GM19043 (cell line): ENCODE measurements at regions not wholly inside any gene's neighbourhood (a gene's known extent, or its start where the extent isn't known, plus 50 kb on each side); places are given as distances from the start of the nearest gene placed in this dataset.
"Not testable (repeated sequence)": the region's sequence is repeated elsewhere in the genome, so short reads cannot be mapped to it uniquely, and the experiment has no call there.

Experiments used
- ATAC-seq: cut with Tn5 transposase; IDR thresholded peaks from one replicate; pipeline ENCODE4 v1.9.1; 2021; ENCODE audit warnings: low read depth; ENCODE audit not compliant: unreplicated experiment

DNA sequence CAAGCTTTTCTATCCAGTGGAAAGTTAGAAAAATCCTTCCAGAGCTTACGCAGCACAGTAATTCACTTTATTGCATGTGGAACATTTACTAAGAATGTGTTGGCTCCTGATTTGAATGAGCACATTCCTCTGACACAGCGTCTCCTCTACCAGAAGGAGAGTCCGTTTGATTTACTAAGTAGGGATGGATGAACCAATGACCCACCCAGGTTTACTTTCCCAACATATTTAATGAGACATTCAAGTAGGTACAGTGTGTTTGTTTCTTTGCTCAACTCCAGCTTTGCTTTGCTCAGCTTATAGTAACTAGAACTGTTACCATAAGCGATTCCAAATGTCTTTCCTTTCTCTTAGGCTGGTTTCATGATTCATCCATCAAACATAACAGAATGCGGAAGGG, 161.7 kb downstream of the SMARCA1 start:
- ATAC-seq: no peak

DNA sequence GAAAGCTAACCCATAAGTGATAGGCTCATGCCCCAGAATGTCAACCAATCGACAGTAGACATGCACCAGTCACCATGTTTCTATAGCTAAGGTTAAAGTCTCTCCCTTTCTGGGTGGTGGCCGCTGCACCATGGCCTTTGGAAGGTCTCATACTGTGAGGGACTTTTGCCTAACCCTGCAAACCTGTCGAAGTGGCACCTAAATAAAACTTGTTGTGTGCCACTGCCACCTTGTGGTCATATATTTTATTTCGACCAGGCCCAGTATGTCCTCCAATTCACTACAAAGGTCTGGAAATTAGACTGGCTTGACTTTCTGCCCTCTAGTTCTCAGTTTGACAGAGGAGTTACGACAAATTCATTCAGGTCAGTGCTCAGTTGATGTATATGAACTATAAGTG, 163.1 kb downstream of the SMARCA1 start:
- peak; percentile 82 for ATAC-seq

- no peak for ATAC-seq
Measured at GRCh38 chrX:129359269-129359668, 164.0 kb downstream of the SMARCA1 start.

GRCh38 chrX:129357428-129357827, 165.9 kb downstream of the SMARCA1 start:
- not testable (repeated sequence) for ATAC-seq

- no peak for ATAC-seq
Measured at GRCh38 chrX:129347291-129347690, 176.0 kb downstream of the SMARCA1 start.

DNA sequence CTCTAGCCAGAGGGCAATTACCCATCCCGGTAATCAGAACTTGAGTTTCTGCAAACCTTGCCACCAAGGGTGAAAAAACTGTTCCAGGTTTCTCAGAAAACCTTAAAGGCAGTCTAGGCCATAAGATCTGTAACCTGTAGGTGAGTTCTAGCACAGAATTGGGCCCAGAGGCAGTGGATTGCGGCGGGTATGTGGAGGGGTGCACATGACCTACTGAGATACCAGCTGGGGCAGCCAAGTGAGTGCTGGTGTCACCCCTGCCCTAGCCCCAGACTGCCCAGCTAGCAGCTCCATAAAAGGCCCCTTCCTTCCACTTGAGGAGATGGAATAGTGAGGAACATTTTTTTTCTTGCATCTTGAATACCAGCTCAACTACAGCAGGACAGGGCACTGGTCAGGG, 176.7 kb downstream of the SMARCA1 start:
- no peak for ATAC-seq

DNA sequence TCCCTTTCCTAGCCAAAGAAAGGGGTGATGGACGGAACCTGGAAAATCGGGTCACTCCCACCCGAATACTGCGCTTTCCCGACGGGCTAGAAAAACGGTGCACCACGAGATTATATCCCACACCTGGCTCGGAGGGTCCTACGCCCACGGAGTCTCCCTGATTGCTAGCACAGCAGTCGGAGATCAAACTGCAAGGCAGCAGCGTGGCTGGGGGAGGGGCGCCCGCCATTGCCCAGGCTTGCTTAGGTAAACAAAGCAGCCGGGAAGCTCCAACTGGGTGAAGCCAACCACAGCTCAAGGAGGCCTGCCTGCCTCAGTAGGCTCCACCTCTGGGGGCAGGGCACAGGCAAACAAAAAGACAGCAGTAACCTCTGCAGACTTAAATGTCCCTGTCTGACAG, 186.0 kb downstream of the SMARCA1 start:
- not testable (repeated sequence) for ATAC-seq

GRCh38 chrX:129323115-129323514, 200.2 kb downstream of the SMARCA1 start:
- no peak for ATAC-seq

DNA sequence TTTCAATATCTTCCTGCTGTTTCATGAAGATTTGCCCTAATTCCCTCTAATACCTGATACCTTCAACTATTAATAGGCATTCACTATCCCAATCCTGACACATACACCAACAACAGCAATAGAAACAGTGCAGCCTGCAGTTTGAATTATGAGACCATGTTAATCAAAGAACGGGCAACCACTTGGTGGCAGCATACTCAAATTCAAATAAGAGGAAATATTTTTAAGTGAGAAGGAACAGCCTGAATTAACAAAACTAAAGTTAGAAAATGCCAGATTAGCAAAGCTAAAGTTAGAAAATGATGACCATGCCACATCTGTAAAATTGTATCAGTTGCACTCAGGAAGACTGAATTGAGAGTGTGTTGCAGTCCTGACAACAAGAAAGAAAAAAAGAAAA, 204.9 kb downstream of the SMARCA1 start:
- no peak for ATAC-seq

DNA sequence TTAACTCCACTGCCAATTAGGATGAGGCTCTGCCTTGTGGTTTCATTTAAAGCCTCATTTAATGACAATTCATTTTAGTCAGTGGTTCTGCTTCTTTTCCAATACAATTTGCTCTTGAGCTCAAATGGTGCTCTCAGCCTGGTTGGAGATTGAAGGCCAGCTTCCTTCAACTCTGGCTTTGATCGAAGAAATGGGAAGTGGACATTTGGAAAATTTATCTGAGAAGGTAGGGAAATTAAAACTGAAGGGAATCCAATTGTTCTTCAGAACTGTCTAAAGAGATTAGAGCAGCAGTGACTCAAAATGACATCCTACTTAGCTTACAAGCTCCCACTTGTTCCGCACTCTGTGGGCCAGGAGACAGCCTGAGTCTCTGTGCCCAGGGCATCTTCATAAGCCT, 206.8 kb downstream of the SMARCA1 start:
- ATAC-seq: no peak

DNA sequence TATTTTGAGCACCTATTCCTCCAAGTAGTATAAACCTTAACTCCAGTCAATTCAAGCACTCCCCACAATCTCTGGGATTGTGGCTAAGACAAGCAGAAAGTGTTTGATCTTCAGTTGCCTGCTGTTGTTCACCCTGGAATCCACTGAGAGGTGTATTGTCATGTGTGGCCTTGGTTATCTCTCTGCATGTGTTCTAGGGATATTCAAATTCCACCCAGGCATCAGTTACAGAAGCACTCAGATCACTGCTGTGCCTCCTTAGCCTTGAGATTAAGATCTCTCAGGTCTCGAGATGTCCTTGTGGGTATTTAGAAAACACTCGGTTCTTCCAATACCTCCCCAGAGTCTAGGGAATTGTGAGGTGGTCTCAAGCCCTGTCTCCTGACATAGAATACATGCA, 213.3 kb downstream of the SMARCA1 start:
- no peak for ATAC-seq

DNA sequence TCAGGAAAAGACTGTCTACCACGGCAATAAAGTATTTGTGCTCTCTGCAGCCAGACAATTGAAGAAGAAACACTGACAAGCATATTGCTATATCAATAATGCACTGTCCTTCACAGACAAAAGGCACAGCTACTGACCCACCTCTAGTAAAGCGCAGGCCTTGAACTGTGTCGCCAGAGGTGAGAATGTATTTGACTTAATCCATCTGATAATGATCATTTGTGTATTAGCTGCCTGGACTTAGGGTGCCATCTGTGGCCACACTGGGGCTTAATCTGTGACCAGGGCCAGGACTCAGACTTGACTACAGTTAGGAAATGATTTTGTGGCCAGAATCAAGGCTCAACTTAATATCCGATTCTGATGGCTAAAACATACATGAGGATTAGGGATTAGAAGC, 260.4 kb downstream of the SMARCA1 start:
- ATAC-seq: no peak

- not testable (repeated sequence) for ATAC-seq
Measured at GRCh38 chrX:129255516-129255915, 267.8 kb downstream of the SMARCA1 start.

- ATAC-seq: no peak
Measured at GRCh38 chrX:129249563-129249962, 273.7 kb downstream of the SMARCA1 start.

- no peak for ATAC-seq
Measured at GRCh38 chrX:129247642-129248041, 275.6 kb downstream of the SMARCA1 start.

DNA sequence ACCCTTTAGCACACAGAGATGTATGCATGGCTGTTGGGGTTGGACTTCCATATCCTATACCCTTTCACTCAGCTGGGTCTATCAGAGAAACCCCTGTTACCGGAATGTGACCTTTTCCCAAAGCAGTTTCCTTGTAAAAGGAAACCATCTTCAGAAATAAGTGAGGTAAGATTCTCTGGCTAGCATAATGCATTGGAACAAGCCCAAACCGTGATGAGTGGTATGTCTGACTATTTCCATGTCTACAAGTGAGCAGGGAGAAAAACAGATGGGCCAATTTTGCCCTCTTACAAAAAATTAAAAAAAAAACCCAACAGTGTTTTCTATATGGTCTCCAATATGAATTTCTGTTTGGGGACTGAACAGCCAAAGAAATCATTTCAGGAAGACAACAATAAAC, 283.9 kb downstream of the SMARCA1 start:
- no peak for ATAC-seq

DNA sequence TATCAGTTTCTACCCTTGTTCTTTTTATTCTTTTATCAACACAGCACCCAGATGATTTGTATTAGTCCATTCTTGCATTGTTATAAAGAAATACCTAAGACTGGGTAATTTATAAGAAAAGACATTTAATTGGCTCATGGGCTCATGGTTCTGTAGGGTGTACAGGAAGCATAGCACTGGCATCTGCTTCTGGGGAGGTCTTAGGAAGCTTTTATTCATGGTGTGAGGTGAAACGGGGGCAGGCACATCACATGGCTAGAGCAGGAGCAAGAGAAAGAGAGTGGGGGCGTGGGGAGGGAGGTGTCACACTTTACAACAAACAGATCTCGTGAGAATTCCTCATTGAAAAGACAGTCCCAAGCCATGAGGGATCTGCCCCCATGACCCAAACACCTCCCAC, 285.3 kb downstream of the SMARCA1 start:
- ATAC-seq: no peak

- no peak for ATAC-seq
Measured at GRCh38 chrX:129235903-129236302, 287.4 kb downstream of the SMARCA1 start.

DNA sequence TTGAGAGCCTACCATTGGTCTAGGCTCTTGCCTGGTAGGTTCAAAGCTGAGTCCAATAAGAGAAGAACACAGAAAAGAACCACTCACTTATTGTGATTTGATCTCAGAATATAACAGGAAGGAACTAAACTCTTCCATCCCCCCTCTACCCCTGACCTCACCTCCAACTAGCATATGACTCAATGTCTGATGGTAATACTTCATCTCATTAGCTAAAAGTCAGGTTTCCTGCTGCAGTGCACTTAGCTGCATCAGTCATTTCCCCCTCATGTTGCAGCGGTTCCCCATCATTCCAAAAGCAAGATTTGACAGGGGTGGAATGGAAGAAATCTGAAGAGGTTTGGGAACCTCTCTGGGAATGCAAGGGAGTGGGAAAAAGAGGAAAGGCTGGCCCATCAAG, 289.5 kb downstream of the SMARCA1 start:
- no peak for ATAC-seq

DNA sequence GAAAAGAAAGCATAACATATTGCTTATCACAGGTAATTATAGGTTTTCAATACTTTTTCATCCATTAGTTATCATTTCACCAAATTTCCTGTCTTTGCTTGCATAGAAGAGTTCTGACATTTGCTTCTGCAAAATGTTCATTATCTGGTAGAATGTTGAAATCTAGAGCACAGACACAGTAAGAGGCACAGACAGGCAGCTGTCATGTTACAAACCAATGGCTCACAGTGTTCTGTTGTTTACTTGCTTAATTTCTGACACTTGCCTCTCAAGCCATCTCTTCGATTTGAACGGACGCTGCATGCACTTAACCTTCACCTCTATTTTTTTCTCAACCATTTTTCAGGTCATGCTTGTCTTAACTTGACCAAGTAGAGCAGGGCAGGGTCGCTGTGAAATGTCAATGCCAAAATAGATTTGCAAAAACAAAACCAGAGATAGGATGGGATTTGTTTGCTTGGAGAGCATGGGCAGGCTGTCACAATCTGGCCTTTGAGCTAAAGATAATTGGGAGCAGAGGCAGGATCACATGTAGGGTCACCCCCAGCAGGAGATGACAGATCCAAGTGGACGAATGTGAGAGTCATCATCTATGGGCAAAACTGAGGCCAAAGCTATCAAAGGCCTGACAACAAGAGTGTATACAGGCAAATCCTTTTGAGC, 292.3 kb downstream of the SMARCA1 start:
- no peak for ATAC-seq

DNA sequence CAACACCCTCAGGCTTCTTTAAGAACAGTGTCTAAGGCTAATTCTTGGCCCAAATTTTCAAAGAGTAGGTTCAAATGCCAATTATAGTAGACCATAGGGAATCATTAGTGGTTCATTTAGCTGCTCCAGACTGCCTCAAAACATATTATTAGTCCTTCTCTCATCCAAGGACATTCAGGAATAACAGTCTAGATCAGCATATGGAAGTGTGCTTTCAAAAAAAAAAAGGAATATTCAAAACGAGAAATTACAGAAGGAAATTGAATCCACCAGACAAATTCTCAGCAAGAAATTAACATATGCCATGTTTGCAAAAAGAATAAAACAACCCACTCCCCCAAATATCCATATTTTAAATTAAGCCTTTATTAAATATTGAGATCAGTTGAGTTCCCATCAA, 293.1 kb downstream of the SMARCA1 start:
- no peak for ATAC-seq

DNA sequence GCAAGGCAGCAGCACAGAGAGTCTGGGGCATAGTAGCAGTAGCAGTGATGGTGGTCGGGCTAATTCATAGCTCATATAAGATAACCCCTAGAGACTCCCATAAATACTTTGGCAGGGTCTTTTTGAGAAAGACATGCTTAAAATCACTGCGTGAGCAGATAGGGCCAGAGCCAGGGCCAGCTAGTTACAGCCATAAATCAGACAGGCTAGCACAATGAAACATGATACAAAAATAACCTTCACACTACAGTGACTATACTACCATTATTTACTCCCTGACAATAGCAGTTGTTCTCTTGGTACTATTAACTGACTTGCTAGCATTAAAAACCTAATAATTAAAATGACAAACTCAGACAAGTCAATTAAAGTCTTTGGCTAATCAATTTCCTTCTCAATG, 295.9 kb downstream of the SMARCA1 start:
- ATAC-seq: no peak

GRCh38 chrX:129193357-129193756, 329.9 kb downstream of the SMARCA1 start:
- no peak for ATAC-seq
